WI38 (cell line): ENCODE measurements at regions not wholly inside any gene's neighbourhood (a gene's known extent, or its start where the extent isn't known, plus 50 kb on each side); places are given as distances from the start of the nearest gene placed in this dataset.

ENCODE experiments used
- H3K4me3 ChIP-seq: 2 replicates; pipeline ENCODE4 v1.5.1; 2011; ENCODE audit warnings: low read depth, mild to moderate bottlenecking, control low read depth, low read length
- TF ChIP-seq, protein P1 (sequence below): IDR thresholded peaks from 2 replicates; pipeline ENCODE4 v1.5.1; 2012; ENCODE audit warnings: low read depth, mild to moderate bottlenecking, control low read depth, low read length

DNA sequence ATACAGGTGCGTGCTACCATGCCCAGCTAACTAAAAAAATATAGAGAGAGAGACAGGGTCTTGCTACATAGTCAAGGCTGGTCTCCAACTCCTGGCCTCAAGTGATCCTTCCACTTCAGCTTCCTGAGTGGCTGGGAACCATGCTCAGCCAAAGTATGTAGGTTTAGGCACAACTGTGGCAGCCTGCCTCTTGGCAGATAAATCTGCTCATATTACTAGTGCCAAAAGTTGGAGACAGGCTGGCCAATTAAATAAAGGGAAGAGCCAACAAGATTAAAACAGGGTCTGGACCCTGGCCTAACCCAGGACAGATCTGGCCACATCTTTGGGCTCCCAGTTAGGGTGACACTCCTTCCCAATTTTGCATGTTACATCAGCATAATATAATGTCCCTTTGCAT is 151.7 kb downstream of the CBLN1 start:
- H3K4me3 ChIP-seq, result no peak overlapping the region
- TF ChIP-seq, protein P1, sequence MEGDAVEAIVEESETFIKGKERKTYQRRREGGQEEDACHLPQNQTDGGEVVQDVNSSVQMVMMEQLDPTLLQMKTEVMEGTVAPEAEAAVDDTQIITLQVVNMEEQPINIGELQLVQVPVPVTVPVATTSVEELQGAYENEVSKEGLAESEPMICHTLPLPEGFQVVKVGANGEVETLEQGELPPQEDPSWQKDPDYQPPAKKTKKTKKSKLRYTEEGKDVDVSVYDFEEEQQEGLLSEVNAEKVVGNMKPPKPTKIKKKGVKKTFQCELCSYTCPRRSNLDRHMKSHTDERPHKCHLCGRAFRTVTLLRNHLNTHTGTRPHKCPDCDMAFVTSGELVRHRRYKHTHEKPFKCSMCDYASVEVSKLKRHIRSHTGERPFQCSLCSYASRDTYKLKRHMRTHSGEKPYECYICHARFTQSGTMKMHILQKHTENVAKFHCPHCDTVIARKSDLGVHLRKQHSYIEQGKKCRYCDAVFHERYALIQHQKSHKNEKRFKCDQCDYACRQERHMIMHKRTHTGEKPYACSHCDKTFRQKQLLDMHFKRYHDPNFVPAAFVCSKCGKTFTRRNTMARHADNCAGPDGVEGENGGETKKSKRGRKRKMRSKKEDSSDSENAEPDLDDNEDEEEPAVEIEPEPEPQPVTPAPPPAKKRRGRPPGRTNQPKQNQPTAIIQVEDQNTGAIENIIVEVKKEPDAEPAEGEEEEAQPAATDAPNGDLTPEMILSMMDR, result no peak

DNA sequence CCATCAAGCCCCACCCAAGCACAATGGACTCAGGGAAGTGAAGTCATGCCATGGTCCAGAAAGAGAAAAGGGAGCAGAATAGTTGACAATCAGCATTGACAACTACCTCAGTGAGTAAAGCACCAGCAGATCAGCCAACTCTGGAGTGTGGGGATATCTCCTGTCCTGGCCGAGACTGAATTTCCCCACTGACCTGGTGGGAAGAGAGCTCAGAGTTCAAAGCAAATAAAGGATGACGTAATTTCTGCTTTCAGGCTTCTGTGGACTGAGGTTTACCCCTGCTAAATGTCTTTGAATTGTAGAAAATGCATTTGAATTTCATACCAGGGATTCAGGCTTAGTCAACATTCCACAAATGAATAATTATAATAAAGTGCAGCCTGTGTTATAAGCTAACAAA is 152.9 kb downstream of the CBLN1 start:
- no peak overlapping the region for H3K4me3 ChIP-seq
- TF ChIP-seq, protein P1, result no peak

DNA sequence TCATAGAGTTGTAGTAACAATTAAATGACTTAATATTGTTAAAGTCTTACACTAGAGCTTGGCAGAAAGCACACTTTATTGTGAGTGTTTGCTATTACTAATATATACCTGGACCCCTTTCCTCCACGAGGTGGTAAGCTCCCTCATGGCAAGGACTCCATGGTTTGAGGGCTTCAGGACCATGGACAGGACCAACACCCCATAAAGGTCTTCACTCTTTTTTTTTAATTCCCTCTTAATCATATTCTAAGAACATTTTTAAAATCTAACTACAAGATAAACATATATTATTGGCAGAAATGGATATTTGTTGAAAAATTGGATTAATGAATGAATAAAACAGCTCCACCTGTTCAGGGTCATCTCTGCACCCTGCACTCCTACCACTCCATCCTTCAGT is 154.5 kb downstream of the CBLN1 start:
- no peak overlapping the region for H3K4me3 ChIP-seq

DNA sequence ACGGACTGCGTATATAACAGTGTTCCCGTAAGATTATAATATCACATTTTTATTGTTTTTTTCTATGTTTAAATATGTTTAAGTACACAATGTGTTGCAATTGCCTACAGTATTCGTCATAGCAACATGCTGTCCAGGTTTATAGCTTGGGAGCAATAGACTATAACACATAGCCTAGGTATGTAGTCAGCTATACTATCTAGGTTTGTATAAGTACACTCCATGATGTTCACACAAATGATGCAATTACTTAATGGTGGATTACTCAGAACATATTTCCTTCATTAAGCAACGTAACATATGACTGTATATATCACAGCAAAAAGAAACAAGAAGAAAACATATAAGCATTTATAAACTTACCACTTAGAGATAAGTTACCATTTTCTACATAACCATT is 160.0 kb downstream of the CBLN1 start:
- H3K4me3 ChIP-seq, result no peak overlapping the region
- TF ChIP-seq, protein P1, result no peak

More for the DNA sequence above, 154.5 kb downstream of the CBLN1 start:
- TF ChIP-seq, protein P1, result no peak

DNA sequence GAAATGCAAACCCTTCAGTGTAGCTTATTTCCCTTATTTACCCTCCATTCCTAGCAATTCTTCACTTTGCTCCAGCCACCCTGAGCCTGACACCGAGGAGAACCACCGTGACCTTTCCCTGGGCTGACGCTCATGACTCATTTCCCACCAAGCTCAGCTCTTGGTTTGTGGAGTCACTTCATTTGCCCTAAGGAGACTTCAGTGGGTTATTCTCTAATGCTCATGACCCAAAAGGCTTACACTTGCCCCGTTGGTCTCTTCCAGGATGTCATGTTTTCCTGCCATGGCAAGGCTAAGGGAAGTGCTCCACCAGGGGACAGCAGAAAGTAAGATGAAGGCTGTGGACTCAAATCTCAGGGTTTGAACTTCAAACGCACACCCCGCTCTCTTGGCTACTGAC is 161.0 kb downstream of the CBLN1 start:
- TF ChIP-seq, protein P1, result no peak
- H3K4me3 ChIP-seq, result no peak overlapping the region

DNA sequence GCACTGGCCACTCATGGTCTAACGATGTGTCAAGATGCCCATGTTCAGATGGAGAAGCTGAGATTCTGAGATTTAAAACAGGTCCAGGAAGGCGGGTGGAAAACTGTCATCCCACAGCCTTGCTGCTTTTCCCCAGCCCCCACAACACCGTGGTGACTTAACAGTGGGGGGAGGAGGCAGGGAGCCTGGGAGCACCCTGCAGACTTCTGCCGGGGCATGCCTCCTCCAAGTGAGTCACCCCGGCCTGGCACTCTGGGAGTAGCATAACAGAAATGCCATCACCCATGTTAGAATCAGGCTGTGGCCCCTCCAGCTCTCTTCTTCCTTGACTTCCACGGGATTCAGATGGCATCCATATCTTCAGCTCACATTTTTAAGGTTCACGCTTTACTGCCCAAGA is 164.8 kb downstream of the CBLN1 start:
- TF ChIP-seq, protein P1, result no peak
- no peak overlapping the region for H3K4me3 ChIP-seq

DNA sequence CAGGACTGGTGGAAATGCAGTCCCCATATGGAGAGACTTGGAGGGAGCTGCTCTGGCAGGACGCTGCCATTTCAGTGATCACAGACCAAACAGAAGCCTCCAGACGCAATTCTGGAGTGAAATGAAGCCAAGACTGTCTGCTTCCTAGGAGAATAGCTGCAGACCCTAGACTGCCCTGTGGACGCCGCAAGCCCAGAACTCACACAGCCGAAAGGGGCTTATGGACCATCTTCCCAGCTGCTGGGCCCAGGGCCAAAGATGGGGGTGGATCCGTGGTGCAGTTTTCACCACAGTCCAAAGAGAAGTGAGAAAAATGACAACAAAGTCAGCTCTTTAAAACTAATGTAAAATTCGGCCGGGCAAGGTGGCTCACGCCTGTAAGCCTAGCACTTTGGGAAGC is 165.7 kb downstream of the CBLN1 start:
- TF ChIP-seq, protein P1, result no peak
- H3K4me3 ChIP-seq, result no peak overlapping the region
